ENCODE measurements at regions not wholly inside any gene's neighbourhood (a gene's known extent, or its start where the extent isn't known, plus 50 kb on each side); places are given as distances from the start of the nearest gene placed in this dataset.

DNA sequence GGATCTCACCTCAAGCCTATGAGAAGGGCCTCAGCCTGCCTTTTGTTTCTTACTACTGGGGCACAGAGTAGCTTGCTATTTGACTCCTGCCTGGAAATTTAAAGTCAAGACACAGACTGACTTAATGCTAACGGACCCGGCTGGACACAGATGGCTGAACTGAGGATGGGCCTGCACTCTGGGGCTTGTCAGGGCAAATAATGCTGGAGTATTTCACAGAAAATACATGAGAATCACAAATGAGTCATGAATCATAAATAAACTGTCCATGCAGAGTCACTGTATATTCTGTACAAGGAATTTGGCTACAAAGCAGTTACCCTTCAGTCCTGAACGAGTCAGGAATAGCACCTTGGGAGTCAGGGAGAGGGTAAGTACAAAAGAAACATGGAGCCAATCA lies 683.2 kb upstream of the FOXG1 start:
- H3K4me1 ChIP-seq: no peaks in the 10 kb centered on the region
- H3K27ac ChIP-seq: no peak overlapping the region
- H3K36me3 ChIP-seq: no peaks in the 10 kb centered on the region
- H3K27me3 ChIP-seq: no peaks in the 10 kb centered on the region
- TF ChIP-seq POLR2A (IDR thresholded peaks at IDR 0.05) (no peak), EP300 (IDR thresholded peaks at IDR 0.05) (no peak), POLR2AphosphoS5 (IDR thresholded peaks at IDR 0.05) (no peak)
- TF ChIP-seq, protein P1, sequence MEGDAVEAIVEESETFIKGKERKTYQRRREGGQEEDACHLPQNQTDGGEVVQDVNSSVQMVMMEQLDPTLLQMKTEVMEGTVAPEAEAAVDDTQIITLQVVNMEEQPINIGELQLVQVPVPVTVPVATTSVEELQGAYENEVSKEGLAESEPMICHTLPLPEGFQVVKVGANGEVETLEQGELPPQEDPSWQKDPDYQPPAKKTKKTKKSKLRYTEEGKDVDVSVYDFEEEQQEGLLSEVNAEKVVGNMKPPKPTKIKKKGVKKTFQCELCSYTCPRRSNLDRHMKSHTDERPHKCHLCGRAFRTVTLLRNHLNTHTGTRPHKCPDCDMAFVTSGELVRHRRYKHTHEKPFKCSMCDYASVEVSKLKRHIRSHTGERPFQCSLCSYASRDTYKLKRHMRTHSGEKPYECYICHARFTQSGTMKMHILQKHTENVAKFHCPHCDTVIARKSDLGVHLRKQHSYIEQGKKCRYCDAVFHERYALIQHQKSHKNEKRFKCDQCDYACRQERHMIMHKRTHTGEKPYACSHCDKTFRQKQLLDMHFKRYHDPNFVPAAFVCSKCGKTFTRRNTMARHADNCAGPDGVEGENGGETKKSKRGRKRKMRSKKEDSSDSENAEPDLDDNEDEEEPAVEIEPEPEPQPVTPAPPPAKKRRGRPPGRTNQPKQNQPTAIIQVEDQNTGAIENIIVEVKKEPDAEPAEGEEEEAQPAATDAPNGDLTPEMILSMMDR (IDR thresholded peaks at IDR 0.05): no peak
- H3K9me3 ChIP-seq: no peaks in the 10 kb centered on the region
- 41 to 43% methylated on average over 3 of the region's 3 CpGs for WGBS, 2 donors (ENCODE audit: low coverage in 1 of 2)
- no peak for ATAC-seq
- H3K4me3 ChIP-seq: no peak overlapping the region

- WGBS, 2 donors (ENCODE audit: low coverage in 1 of 2): 80 to 84% methylated on average over 5 of the region's 5 CpGs
- Histone ChIP-seq H3K4me1 (no peaks in the 10 kb centered on the region), H3K27ac (no peak overlapping the region), H3K36me3 (no peaks in the 10 kb centered on the region), H3K4me3 (no peak overlapping the region), H3K27me3 (no peaks in the 10 kb centered on the region), H3K9me3 (no peaks in the 10 kb centered on the region)
- TF ChIP-seq POLR2A (IDR thresholded peaks at IDR 0.05): no peak
- TF ChIP-seq POLR2AphosphoS5 (IDR thresholded peaks at IDR 0.05): no peak
- TF ChIP-seq, protein P1 (IDR thresholded peaks at IDR 0.05): no peak
- no peak for TF ChIP-seq EP300 (IDR thresholded peaks at IDR 0.05)
- ATAC-seq: no peak
Measured at GRCh38 chr14:28088125-28088524, 678.5 kb upstream of the FOXG1 start.

DNA sequence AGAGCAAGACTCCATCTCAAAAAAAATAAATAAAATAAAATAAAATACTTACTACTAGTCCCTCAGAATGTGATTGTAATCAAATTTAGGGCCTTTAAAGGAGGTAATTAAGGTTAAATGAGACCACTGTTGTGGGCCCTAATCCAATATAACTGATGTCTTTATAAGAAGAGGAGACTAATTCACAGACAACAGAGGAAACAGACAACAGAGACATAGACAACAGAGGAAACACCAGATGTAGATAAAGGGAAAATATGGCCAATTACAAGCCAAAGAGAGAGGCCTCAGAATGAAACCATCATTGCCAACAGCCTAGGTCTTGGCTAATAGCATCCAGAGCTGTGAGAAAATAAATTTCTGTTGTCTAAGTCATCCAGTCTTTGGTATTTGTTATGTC lies 669.0 kb upstream of the FOXG1 start:
- ATAC-seq: no peak
- Histone ChIP-seq H3K36me3 (no peaks in the 10 kb centered on the region), H3K27me3 (no peaks in the 10 kb centered on the region), H3K4me1 (no peaks in the 10 kb centered on the region), H3K27ac (no peak overlapping the region), H3K4me3 (no peak overlapping the region), H3K9me3 (no peaks in the 10 kb centered on the region)
- TF ChIP-seq, protein P1 (IDR thresholded peaks at IDR 0.05): no peak
- TF ChIP-seq POLR2A (IDR thresholded peaks at IDR 0.05): no peak
- no peak for TF ChIP-seq POLR2AphosphoS5 (IDR thresholded peaks at IDR 0.05)
- TF ChIP-seq EP300 (IDR thresholded peaks at IDR 0.05): no peak

DNA sequence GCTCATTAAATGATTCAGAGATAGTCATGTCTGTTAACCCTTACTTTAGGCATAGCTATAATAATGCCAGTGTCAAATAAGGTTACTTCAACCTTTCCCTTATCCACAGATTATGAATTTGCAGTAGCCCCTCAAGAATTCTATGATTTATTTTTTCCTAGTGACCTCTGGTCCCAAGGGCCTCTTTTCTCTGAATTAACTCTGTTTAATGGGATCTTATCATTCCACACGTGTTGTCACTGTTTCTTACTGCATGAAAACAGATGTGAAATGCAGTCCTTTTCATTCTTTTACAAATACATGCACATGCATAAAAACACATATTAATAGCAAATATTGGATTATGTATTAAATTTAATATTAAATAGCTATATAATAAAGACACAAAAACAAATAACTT lies 667.7 kb upstream of the FOXG1 start:
- no peaks in the 10 kb centered on the region for H3K9me3 ChIP-seq
- no peak overlapping the region for H3K27ac ChIP-seq
- H3K4me3 ChIP-seq: no peak overlapping the region
- ATAC-seq: no peak
- TF ChIP-seq, protein P1 (IDR thresholded peaks at IDR 0.05): no peak
- no peak for TF ChIP-seq POLR2AphosphoS5 (IDR thresholded peaks at IDR 0.05)
- TF ChIP-seq EP300 (IDR thresholded peaks at IDR 0.05): no peak
- TF ChIP-seq POLR2A (IDR thresholded peaks at IDR 0.05): no peak
- no peaks in the 10 kb centered on the region for H3K27me3 ChIP-seq
- H3K36me3 ChIP-seq: no peaks in the 10 kb centered on the region
- H3K4me1 ChIP-seq: no peaks in the 10 kb centered on the region
- WGBS, 2 donors (ENCODE audit: low coverage in 1 of 2): 14 to 33% methylated on average over 1 of the region's 1 CpG

DNA sequence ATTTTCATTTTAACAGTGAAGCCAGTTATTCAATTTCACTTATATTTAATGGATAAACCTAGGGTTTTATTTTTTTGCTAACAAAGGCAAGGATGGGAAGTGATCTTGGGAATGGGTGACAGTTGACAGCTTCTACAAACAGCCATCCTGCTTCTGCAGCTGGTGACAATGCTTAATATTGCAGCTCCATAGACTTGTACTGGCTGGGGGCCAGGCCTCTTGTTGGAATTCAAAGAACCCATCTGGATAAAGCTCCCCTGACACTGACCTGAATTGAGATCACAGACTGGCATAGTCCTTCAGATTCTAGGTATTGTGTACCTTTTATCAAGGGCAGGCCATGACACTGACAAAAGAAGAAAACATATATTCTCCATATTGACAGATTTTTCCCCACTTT lies 664.6 kb upstream of the FOXG1 start:
- Histone ChIP-seq H3K9me3 (no peaks in the 10 kb centered on the region), H3K36me3 (no peaks in the 10 kb centered on the region), H3K4me1 (no peaks in the 10 kb centered on the region), H3K4me3 (no peak overlapping the region), H3K27me3 (no peaks in the 10 kb centered on the region), H3K27ac (no peak overlapping the region)
- no peak for TF ChIP-seq POLR2AphosphoS5 (IDR thresholded peaks at IDR 0.05)
- no peak for TF ChIP-seq EP300 (IDR thresholded peaks at IDR 0.05)
- no peak for TF ChIP-seq POLR2A (IDR thresholded peaks at IDR 0.05)
- TF ChIP-seq, protein P1 (IDR thresholded peaks at IDR 0.05): no peak
- no peak for ATAC-seq

Measured in gastroesophageal sphincter (tissue), 4 donors.